ENCODE measurements at regions not wholly inside any gene's neighbourhood (a gene's known extent, or its start where the extent isn't known, plus 50 kb on each side); places are given as distances from the start of the nearest gene placed in this dataset.

DNA sequence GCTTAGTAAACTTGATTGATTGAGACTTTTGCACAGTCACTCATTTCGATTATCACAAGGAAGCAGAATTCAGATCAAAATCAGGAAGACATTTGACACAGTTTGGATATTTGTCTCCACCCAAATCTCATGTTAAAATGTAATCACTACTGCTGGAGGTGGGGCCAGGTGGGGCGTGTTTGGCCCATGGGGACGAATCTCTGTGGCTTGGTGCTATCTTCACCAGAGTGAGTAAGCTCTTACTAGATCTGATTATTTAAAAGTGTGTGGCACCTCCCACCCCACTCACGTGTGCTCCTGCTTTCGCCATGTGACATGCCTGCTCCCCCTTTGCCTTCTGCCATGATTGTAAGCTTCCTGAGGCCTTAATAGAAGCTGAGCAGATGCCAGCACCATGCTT is 291.4 kb downstream of the PCNX1 start:
- TF ChIP-seq, protein P1, sequence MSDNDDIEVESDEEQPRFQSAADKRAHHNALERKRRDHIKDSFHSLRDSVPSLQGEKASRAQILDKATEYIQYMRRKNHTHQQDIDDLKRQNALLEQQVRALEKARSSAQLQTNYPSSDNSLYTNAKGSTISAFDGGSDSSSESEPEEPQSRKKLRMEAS (IDR thresholded peaks at IDR 0.05; ENCODE audit: low read depth, low read length): no peak
- no peak for TF ChIP-seq MYC (IDR thresholded peaks at IDR 0.05; ENCODE audit: low read depth, low read length)
- TF ChIP-seq POLR2A (IDR thresholded peaks at IDR 0.05; ENCODE audit: extremely low read depth, insufficient read length): no peak
- DNase-seq (ENCODE audit: low read depth): no peak
- H3K4me3 ChIP-seq (ENCODE audit: low read depth, low read length): no peak overlapping the region

DNA sequence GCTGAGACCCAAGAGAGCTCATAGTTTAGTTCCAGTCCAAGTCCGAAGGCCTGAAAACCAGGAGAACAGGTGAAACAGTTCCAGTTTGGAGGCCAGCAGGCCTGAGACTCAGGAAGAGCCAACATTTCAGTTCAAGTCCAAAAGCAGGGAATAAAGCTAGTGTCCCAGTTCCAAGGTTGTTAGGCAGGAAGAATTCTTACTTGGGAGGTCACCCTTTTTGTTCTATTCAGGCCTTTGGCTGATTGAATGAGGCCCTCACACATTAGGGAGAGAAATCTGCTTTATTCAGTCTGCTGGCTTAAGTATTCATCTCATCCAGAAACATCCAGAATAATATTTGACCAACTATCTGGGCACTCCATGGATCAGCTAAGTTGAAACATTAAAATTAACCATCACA is 294.6 kb downstream of the PCNX1 start:
- H3K4me3 ChIP-seq (ENCODE audit: low read depth, low read length): no peak overlapping the region

DNA sequence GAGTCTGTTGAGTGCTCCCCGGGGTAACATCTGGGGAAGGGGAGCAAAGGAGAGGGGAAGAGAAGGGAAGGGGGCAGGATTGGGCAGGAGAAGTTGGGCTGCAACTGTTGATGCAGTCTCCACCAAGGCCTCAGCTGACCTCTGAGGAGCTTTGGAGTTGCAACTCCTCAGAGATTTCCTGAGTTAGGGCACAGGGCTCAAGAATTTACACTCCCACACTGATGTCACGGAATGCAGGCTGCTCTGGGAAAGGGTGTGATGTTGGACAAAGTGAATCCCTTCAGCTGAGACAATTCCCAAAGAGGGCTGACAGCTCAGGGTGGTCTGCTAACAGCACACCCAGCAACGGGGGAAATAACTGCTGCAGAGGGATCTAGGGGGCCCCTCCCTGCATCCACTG is 295.6 kb downstream of the PCNX1 start:
- no peak for DNase-seq (ENCODE audit: low read depth)
- no peak for TF ChIP-seq MYC (IDR thresholded peaks at IDR 0.05; ENCODE audit: low read depth, low read length)
- TF ChIP-seq POLR2A (IDR thresholded peaks at IDR 0.05; ENCODE audit: extremely low read depth, insufficient read length): no peak
- TF ChIP-seq, protein P2, sequence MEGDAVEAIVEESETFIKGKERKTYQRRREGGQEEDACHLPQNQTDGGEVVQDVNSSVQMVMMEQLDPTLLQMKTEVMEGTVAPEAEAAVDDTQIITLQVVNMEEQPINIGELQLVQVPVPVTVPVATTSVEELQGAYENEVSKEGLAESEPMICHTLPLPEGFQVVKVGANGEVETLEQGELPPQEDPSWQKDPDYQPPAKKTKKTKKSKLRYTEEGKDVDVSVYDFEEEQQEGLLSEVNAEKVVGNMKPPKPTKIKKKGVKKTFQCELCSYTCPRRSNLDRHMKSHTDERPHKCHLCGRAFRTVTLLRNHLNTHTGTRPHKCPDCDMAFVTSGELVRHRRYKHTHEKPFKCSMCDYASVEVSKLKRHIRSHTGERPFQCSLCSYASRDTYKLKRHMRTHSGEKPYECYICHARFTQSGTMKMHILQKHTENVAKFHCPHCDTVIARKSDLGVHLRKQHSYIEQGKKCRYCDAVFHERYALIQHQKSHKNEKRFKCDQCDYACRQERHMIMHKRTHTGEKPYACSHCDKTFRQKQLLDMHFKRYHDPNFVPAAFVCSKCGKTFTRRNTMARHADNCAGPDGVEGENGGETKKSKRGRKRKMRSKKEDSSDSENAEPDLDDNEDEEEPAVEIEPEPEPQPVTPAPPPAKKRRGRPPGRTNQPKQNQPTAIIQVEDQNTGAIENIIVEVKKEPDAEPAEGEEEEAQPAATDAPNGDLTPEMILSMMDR (IDR thresholded peaks at IDR 0.05; ENCODE audit: low read depth, low read length): no peak
- TF ChIP-seq, protein P1 (IDR thresholded peaks at IDR 0.05; ENCODE audit: low read depth, low read length): no peak
- no peak overlapping the region for H3K4me3 ChIP-seq (ENCODE audit: low read depth, low read length)

More for the DNA sequence above, 294.6 kb downstream of the PCNX1 start:
- no peak for DNase-seq (ENCODE audit: low read depth)
- TF ChIP-seq, protein P1 (IDR thresholded peaks at IDR 0.05; ENCODE audit: low read depth, low read length): no peak
- TF ChIP-seq, protein P2 (IDR thresholded peaks at IDR 0.05; ENCODE audit: low read depth, low read length): no peak
- TF ChIP-seq MYC (IDR thresholded peaks at IDR 0.05; ENCODE audit: low read depth, low read length) (no peak), POLR2A (IDR thresholded peaks at IDR 0.05; ENCODE audit: extremely low read depth, insufficient read length) (no peak)

DNA sequence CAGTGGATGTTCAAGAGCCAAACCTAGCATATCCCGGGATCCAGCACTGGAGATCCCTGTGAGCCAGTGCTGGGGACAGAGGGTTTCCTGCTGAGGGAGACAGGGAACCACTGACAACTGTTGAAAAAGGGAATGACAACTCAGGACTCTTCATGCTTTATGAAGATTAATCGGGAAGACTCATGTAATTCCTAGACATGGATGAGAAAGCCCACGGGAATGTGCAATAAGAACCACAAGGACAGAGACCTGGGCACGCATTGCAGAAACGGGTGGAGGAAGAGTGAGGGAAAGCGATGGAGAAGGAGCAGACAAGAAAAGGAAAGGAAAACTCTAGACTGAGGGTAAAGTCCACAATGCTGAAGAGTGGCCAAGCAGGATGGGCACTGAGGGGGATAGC is 296.0 kb downstream of the PCNX1 start:
- no peak for DNase-seq (ENCODE audit: low read depth)
- H3K4me3 ChIP-seq (ENCODE audit: low read depth, low read length): no peak overlapping the region
- TF ChIP-seq, protein P1 (IDR thresholded peaks at IDR 0.05; ENCODE audit: low read depth, low read length): no peak
- TF ChIP-seq, protein P2 (IDR thresholded peaks at IDR 0.05; ENCODE audit: low read depth, low read length): no peak
- TF ChIP-seq POLR2A (IDR thresholded peaks at IDR 0.05; ENCODE audit: extremely low read depth, insufficient read length): no peak
- TF ChIP-seq MYC (IDR thresholded peaks at IDR 0.05; ENCODE audit: low read depth, low read length): no peak

DNA sequence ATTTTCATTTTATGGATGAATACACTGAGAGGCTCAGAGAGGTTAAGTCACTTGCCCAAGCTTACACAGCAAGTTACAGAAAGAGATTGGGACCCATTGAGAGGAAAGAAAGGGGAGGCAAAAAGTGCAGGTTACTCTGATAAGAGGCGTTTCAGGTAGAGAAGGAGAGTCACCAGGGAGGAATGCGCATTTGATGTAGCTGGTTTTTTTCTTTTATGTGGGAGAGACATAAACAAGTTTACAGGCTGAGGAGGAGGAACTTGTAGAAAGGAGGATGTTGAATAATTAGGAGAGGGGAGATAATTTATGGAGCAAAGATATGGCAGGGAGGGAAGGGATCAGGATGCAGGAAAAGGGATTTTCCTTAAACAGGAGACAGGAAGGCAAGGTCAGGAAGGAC is 297.0 kb downstream of the PCNX1 start:
- no peak for DNase-seq (ENCODE audit: low read depth)
- TF ChIP-seq, protein P1 (IDR thresholded peaks at IDR 0.05; ENCODE audit: low read depth, low read length): no peak
- TF ChIP-seq MYC (IDR thresholded peaks at IDR 0.05; ENCODE audit: low read depth, low read length): no peak
- no peak for TF ChIP-seq POLR2A (IDR thresholded peaks at IDR 0.05; ENCODE audit: extremely low read depth, insufficient read length)
- TF ChIP-seq, protein P2 (IDR thresholded peaks at IDR 0.05; ENCODE audit: low read depth, low read length): no peak

DNA sequence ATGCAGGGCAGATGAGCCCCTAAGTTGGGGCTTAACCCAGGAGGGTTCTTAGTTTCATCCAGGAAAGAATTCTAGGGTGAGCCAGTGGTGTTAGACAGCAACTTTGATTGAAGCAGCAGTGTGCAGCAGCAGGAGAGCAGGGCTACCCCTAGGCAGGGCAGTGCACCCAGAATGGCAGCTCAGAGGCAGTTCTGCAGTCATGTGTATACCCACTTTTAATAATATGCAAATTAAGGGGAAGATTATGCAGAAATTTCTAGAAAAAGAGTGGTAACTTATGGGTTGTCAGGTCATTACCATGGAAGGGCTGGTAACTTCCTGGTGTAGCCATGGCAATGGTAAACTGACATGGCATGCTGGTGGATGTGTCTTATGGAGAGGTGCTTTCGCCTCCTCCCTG is 297.5 kb downstream of the PCNX1 start:
- DNase-seq (ENCODE audit: low read depth): no peak
- no peak overlapping the region for H3K4me3 ChIP-seq (ENCODE audit: low read depth, low read length)
- no peak for TF ChIP-seq POLR2A (IDR thresholded peaks at IDR 0.05; ENCODE audit: extremely low read depth, insufficient read length)

More for the DNA sequence above, 297.0 kb downstream of the PCNX1 start:
- no peak overlapping the region for H3K4me3 ChIP-seq (ENCODE audit: low read depth, low read length)

DNA sequence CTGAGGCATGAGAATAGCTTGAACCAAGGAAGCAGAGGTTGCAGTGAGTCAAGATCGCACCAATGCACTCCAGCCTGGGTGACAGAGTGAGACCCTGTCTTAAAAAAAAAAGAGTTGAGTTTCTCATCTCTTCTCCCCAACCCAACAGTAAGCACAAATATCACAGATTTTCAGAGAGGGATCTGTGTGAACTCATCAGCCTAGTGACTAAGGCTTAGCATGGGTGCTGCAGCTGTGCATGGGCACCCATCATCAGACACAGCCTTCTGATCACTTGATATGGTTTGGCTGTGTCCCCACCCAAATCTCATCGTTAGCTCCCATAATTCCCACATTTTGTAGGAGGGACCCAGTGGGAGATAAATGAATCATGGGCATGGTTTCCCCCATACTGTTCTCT is 298.9 kb downstream of the PCNX1 start:
- no peak for DNase-seq (ENCODE audit: low read depth)
- H3K4me3 ChIP-seq (ENCODE audit: low read depth, low read length): no peak overlapping the region
- TF ChIP-seq POLR2A (IDR thresholded peaks at IDR 0.05; ENCODE audit: extremely low read depth, insufficient read length) (no peak), MYC (IDR thresholded peaks at IDR 0.05; ENCODE audit: low read depth, low read length) (no peak)
- TF ChIP-seq, protein P1 (IDR thresholded peaks at IDR 0.05; ENCODE audit: low read depth, low read length): no peak
- TF ChIP-seq, protein P2 (IDR thresholded peaks at IDR 0.05; ENCODE audit: low read depth, low read length): no peak

Measured in NB4 (cell line).